ENCODE measurements at regions not wholly inside any gene's neighbourhood (a gene's known extent, or its start where the extent isn't known, plus 50 kb on each side); places are given as distances from the start of the nearest gene placed in this dataset.

GRCh38 chr18:44502790-44503189 lies 177.9 kb upstream of the SETBP1 start:
- ATAC-seq: no peak
- TF ChIP-seq ZFP3 (CRISPR knock-in tag; IDR thresholded peaks at IDR 0.05) (no peak), TCF4 (CRISPR knock-in tag; IDR thresholded peaks at IDR 0.05; ENCODE audit: borderline replicate concordance) (no peak), CSDC2 (CRISPR knock-in tag; IDR thresholded peaks at IDR 0.05) (no peak), CREB5 (CRISPR knock-in tag; IDR thresholded peaks at IDR 0.05; ENCODE audit: low read depth) (no peak), SNAI2 (CRISPR knock-in tag; IDR thresholded peaks at IDR 0.05) (no peak), ISL1 (CRISPR knock-in tag; IDR thresholded peaks at IDR 0.05) (no peak), RARB (CRISPR knock-in tag; IDR thresholded peaks at IDR 0.05) (no peak), ZNF565 (CRISPR knock-in tag; conservative IDR thresholded peaks at IDR 0.05; ENCODE audit: low read depth) (no peak), ZFP30 (CRISPR knock-in tag; IDR thresholded peaks at IDR 0.05) (no peak), ZC3H10 (CRISPR knock-in tag; IDR thresholded peaks at IDR 0.05) (no peak), BACH2 (CRISPR knock-in tag; IDR thresholded peaks at IDR 0.05; ENCODE audit: borderline replicate concordance) (no peak), OSR1 (CRISPR knock-in tag; IDR thresholded peaks at IDR 0.05) (no peak), ESRRG (CRISPR knock-in tag; IDR thresholded peaks at IDR 0.05) (no peak), GLIS3 (CRISPR knock-in tag; IDR thresholded peaks at IDR 0.05) (no peak), ZNF70 (CRISPR knock-in tag; IDR thresholded peaks at IDR 0.05) (no peak)
- TF ChIP-seq, protein P1, sequence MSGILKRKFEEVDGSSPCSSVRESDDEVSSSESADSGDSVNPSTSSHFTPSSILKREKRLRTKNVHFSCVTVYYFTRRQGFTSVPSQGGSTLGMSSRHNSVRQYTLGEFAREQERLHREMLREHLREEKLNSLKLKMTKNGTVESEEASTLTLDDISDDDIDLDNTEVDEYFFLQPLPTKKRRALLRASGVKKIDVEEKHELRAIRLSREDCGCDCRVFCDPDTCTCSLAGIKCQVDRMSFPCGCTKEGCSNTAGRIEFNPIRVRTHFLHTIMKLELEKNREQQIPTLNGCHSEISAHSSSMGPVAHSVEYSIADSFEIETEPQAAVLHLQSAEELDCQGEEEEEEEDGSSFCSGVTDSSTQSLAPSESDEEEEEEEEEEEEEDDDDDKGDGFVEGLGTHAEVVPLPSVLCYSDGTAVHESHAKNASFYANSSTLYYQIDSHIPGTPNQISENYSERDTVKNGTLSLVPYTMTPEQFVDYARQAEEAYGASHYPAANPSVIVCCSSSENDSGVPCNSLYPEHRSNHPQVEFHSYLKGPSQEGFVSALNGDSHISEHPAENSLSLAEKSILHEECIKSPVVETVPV (CRISPR knock-in tag; IDR thresholded peaks at IDR 0.05): no peak

GRCh38 chr18:44503854-44504253 lies 176.8 kb upstream of the SETBP1 start:
- TF ChIP-seq CSDC2 (CRISPR knock-in tag; IDR thresholded peaks at IDR 0.05) (no peak), TOX (CRISPR knock-in tag; IDR thresholded peaks at IDR 0.05; ENCODE audit: borderline replicate concordance) (0 out of 2 replicates have a peak, but pooled peaks have one; percentile 55)
- ATAC-seq: no peak

- TF ChIP-seq PATZ1 (CRISPR knock-in tag; IDR thresholded peaks at IDR 0.05; ENCODE audit: borderline replicate concordance): no peak
- ATAC-seq: no peak
These were observed 172.9 kb upstream of the SETBP1 start for GRCh38 chr18:44507729-44508325.

- TF ChIP-seq ISL1 (CRISPR knock-in tag; IDR thresholded peaks at IDR 0.05) (no peak), TCF4 (CRISPR knock-in tag; IDR thresholded peaks at IDR 0.05; ENCODE audit: borderline replicate concordance) (no peak), ZC3H10 (CRISPR knock-in tag; IDR thresholded peaks at IDR 0.05) (no peak), TOX (CRISPR knock-in tag; IDR thresholded peaks at IDR 0.05; ENCODE audit: borderline replicate concordance) (no peak), ZNF70 (CRISPR knock-in tag; IDR thresholded peaks at IDR 0.05) (no peak), ARNTL (CRISPR knock-in tag; IDR thresholded peaks at IDR 0.05; ENCODE audit: borderline replicate concordance, low read depth) (no peak), ZNF8 (CRISPR knock-in tag; IDR thresholded peaks at IDR 0.05) (no peak)
- TF ChIP-seq, protein P2, sequence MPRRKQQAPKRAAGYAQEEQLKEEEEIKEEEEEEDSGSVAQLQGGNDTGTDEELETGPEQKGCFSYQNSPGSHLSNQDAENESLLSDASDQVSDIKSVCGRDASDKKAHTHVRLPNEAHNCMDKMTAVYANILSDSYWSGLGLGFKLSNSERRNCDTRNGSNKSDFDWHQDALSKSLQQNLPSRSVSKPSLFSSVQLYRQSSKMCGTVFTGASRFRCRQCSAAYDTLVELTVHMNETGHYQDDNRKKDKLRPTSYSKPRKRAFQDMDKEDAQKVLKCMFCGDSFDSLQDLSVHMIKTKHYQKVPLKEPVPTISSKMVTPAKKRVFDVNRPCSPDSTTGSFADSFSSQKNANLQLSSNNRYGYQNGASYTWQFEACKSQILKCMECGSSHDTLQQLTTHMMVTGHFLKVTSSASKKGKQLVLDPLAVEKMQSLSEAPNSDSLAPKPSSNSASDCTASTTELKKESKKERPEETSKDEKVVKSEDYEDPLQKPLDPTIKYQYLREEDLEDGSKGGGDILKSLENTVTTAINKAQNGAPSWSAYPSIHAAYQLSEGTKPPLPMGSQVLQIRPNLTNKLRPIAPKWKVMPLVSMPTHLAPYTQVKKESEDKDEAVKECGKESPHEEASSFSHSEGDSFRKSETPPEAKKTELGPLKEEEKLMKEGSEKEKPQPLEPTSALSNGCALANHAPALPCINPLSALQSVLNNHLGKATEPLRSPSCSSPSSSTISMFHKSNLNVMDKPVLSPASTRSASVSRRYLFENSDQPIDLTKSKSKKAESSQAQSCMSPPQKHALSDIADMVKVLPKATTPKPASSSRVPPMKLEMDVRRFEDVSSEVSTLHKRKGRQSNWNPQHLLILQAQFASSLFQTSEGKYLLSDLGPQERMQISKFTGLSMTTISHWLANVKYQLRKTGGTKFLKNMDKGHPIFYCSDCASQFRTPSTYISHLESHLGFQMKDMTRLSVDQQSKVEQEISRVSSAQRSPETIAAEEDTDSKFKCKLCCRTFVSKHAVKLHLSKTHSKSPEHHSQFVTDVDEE (CRISPR knock-in tag; IDR thresholded peaks at IDR 0.05): no peak
- no peak for ATAC-seq
These were observed 172.2 kb upstream of the SETBP1 start for GRCh38 chr18:44508474-44508873.

Data from SK-N-SH treated with all-trans-retinoic acid at 6 μM for 48 hours (cell line).